Suppressor macrophage (primary cell): ENCODE measurements at regions not wholly inside any gene's neighbourhood (a gene's known extent, or its start where the extent isn't known, plus 50 kb on each side); places are given as distances from the start of the nearest gene placed in this dataset.

ENCODE experiments used
- DNase-seq, 4 experiments: peaks; one replicate each; pipeline ENCODE4 v3.0.0-alpha.2; 2020 to 2022

GRCh38 chr10:113420733-113421675, 131.8 kb upstream of the HABP2 start:
- no peak for DNase-seq

- no peak for DNase-seq
These were observed 130.5 kb upstream of the HABP2 start for GRCh38 chr10:113422371-113422770.

- DNase-seq = no peak
These were observed 128.7 kb upstream of the HABP2 start for GRCh38 chr10:113423981-113424721.

DNA sequence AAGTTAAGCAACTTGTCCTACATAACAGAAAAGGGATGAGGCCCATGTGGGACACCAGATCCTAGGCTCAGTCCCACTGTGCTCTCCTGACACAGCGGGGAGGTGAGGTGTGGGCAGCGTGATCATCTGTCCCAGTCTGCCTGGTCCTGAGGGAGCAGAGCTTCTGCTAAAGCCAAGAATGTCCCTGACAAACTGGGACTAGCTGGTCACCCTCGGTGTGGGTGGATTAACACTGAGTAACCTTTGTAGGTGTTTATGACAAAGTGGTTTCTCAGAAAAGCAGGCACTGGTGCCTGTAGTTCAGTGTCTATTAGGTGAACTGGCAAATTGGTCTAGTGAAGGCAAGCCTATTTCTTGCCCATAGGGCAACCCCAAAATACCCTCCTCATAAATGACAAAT, 127.8 kb upstream of the HABP2 start:
- DNase-seq = peak in 2 of 4 experiments; percentile 16 to 36

GRCh38 chr10:113425541-113425951, 127.3 kb upstream of the HABP2 start:
- DNase-seq = no peak

GRCh38 chr10:113426181-113426877, 126.5 kb upstream of the HABP2 start:
- no peak for DNase-seq

GRCh38 chr10:113427236-113427735, 125.6 kb upstream of the HABP2 start:
- DNase-seq = peak; percentile 42 to 84 (median 60)

GRCh38 chr10:113427811-113428558, 124.9 kb upstream of the HABP2 start:
- DNase-seq = peak in 1 of 4 experiments; percentile 28

- no peak for DNase-seq
These were observed 122.0 kb upstream of the HABP2 start for GRCh38 chr10:113430634-113431397.

GRCh38 chr10:113431398-113432160, 121.3 kb upstream of the HABP2 start:
- DNase-seq = no peak

GRCh38 chr10:113433711-113434110, 119.1 kb upstream of the HABP2 start:
- DNase-seq = no peak

GRCh38 chr10:113434315-113434714, 118.5 kb upstream of the HABP2 start:
- DNase-seq = no peak

DNA sequence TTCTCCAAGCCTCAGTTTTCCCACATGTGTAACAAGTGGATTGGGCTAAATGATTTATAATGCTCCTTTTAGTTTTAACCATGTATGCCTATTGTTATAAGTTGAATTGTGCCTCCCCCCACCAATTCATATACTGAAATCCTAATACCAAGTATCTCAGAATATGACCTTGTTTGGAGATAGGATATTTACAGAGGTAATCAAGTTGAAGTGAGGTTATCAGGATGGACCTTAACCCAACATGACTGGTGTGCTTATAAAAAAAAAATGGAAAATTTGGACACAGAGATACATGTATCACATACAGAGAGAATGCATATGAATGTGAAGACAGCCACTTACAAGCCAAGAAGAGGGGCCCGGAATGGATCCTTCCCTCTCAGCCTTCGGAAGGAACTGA, 117.9 kb upstream of the HABP2 start:
- DNase-seq = no peak

- no peak for DNase-seq
These were observed 117.0 kb upstream of the HABP2 start for GRCh38 chr10:113435881-113436280.

GRCh38 chr10:113436851-113437250, 116.0 kb upstream of the HABP2 start:
- no peak for DNase-seq

- peak in 1 of 4 experiments; percentile 26 for DNase-seq
These were observed 114.2 kb upstream of the HABP2 start for GRCh38 chr10:113438652-113439051.

DNA sequence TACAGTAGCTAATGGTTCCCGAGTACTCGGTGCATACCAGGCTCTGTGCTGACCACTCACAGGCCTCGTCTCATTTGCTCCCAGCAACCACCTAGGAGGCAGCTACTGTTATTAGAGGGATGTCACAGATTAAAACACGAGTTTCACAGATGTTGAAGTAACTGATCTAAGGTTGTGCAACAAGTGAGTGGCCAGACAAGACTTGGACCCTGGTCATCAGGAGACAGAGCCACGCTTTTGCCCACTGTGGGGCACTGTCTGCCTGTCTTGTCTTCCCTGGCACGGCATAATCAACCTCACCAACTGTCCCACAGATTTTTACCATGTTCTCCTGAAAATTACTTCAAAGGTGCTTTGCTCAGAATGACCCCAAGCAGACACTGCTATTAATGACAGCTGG, 111.6 kb upstream of the HABP2 start:
- no peak for DNase-seq

DNA sequence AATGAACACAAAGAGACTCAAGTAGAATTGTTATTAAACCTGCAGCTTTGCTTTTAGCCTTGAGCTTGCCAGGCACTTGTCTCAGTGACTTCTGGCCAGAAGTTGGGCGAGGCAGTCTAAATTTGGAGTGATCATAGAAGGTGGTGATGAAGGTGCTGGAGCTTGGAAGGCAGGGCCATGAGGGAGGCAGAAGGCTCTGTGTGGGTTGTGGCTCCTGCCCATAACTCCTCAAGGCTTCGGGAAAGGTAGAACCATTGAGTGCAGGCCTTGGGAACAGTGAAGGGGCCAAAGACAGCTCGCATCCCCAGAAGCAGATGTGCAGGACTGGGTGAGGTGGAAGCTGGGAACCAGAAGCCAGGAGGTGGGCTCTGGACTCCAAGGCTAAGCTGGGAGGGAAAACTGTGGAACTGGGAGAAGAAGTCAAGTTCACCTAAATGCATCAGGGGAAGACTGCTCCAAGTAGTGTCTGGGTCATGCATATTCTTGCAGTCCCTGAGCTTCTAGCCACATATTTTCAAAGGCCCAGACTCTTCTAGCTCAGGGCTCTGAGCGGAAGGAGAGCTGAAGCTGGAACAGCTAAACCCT, 111.1 kb upstream of the HABP2 start:
- DNase-seq = no peak

DNA sequence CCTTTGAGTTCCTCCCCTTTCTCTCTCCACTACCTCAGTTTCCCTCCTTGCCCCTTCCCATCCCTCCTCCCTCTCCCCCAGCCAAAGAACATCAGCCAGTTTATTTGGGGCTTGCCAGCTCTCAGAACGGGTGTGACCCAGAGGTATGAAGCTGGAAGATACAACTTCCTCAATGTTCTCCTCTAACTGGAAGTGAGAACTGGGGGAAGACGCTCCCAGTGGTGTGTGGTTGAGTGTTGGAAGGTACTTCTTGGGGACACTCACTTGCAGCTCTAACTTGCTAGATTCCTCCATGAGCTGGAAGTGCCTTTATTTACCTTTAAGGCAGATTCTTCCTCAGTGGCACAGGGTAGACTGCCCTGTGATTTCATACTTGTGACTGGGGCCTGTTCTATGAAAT, 110.5 kb upstream of the HABP2 start:
- peak; percentile 59 to 73 (median 65) for DNase-seq
